ENCODE measurements at regions not wholly inside any gene's neighbourhood (a gene's known extent, or its start where the extent isn't known, plus 50 kb on each side); places are given as distances from the start of the nearest gene placed in this dataset.

GRCh38 chr6:25035174-25035511, 99.4 kb upstream of the RIPOR2 start:
- peak overlapping the region; percentile 87 for H3K27ac Mint-ChIP-seq
- peaks cover 19% of the 10 kb centered on the region for H3K36me3 Mint-ChIP-seq
- peaks cover 69% of the 10 kb centered on the region for H3K4me1 Mint-ChIP-seq
- peak overlapping the region; percentile 77 for H3K4me3 Mint-ChIP-seq
- CTCF ChIA-PET = interaction anchor here (0.8 to 9.4 kb wide), 7 partner anchors 8 to 36 kb away, joined by 3 to 95 read pairs (median 10); no protein-coding TSS in a partner anchor
- no peaks in the 10 kb centered on the region for H3K9me3 Mint-ChIP-seq
- DNase-seq = no peak
- no peaks in the 10 kb centered on the region for H3K27me3 Mint-ChIP-seq

GRCh38 chr6:25035512-25036435, 100.0 kb upstream of the RIPOR2 start:
- no peaks in the 10 kb centered on the region for H3K9me3 Mint-ChIP-seq
- H3K27ac Mint-ChIP-seq = peak overlapping the region; percentile 87
- peaks cover 20% of the 10 kb centered on the region for H3K36me3 Mint-ChIP-seq
- no peaks in the 10 kb centered on the region for H3K27me3 Mint-ChIP-seq
- peaks cover 75% of the 10 kb centered on the region for H3K4me1 Mint-ChIP-seq
- DNase-seq = peak; percentile 31
- H3K4me3 Mint-ChIP-seq = peak overlapping the region; percentile 77
- CTCF ChIA-PET = interaction anchor here (1.1 to 9.4 kb wide), 7 partner anchors 8 to 35 kb away, joined by 3 to 95 read pairs (median 10); no protein-coding TSS in a partner anchor

GRCh38 chr6:25036461-25036860, 100.7 kb upstream of the RIPOR2 start:
- Mint-ChIP-seq H3K27me3 (no peaks in the 10 kb centered on the region), H3K27ac (peak overlapping the region; percentile 87), H3K4me3 (no peak overlapping the region), H3K36me3 (peaks cover 24% of the 10 kb centered on the region), H3K9me3 (no peaks in the 10 kb centered on the region), H3K4me1 (peaks cover 82% of the 10 kb centered on the region)
- CTCF ChIA-PET = interaction anchor here (1.1 to 9.4 kb wide), 5 partner anchors 10 to 35 kb away, joined by 6 to 95 read pairs (median 13); no protein-coding TSS in a partner anchor
- DNase-seq = no peak

- Mint-ChIP-seq H3K9me3 (no peaks in the 10 kb centered on the region), H3K36me3 (peaks cover 18% of the 10 kb centered on the region), H3K27me3 (no peaks in the 10 kb centered on the region), H3K4me3 (no peak overlapping the region), H3K4me1 (peaks cover 92% of the 10 kb centered on the region), H3K27ac (no peak overlapping the region)
- no peak for DNase-seq
- CTCF ChIA-PET = interaction anchor here (1.2 to 9.4 kb wide), 3 partner anchors 12 to 32 kb away, joined by 3 to 95 read pairs (median 9); no protein-coding TSS in a partner anchor
Measured at GRCh38 chr6:25038300-25038699, 102.5 kb upstream of the RIPOR2 start.

- Mint-ChIP-seq H3K9me3 (no peaks in the 10 kb centered on the region), H3K36me3 (peaks cover 18% of the 10 kb centered on the region), H3K4me1 (peaks cover 91% of the 10 kb centered on the region), H3K27ac (peak overlapping the region; percentile 95), H3K27me3 (no peaks in the 10 kb centered on the region), H3K4me3 (peak overlapping the region; percentile 93)
- DNase-seq = peak; percentile 33
- CTCF ChIA-PET = interaction anchor here (1.2 to 9.4 kb wide), 4 partner anchors 10 to 32 kb away, joined by 3 to 95 read pairs (median 7); no protein-coding TSS in a partner anchor
Measured at GRCh38 chr6:25038999-25039398, 103.2 kb upstream of the RIPOR2 start.

- DNase-seq = peak; percentile 36
- Mint-ChIP-seq H3K27ac (peak overlapping the region; percentile 95), H3K27me3 (peaks cover 4% of the 10 kb centered on the region), H3K36me3 (peaks cover 15% of the 10 kb centered on the region), H3K4me3 (peak overlapping the region; percentile 93), H3K9me3 (no peaks in the 10 kb centered on the region), H3K4me1 (peaks cover 67% of the 10 kb centered on the region)
- CTCF ChIA-PET = interaction anchor here (0.6 to 9.4 kb wide), 8 partner anchors 9 to 369 kb away, joined by 3 to 95 read pairs (median 6); no protein-coding TSS in a partner anchor
Measured at GRCh38 chr6:25041485-25042035, 105.8 kb upstream of the RIPOR2 start.

GRCh38 chr6:25042036-25042521, 106.3 kb upstream of the RIPOR2 start:
- DNase-seq = peak; percentile 67
- no peaks in the 10 kb centered on the region for H3K9me3 Mint-ChIP-seq
- peak overlapping the region; percentile 95 for H3K27ac Mint-ChIP-seq
- peaks cover 62% of the 10 kb centered on the region for H3K4me1 Mint-ChIP-seq
- CTCF ChIA-PET = interaction anchor here (0.6 to 9.4 kb wide), 10 partner anchors 9 to 953 kb away, joined by 3 to 95 read pairs (median 4); no protein-coding TSS in a partner anchor
- H3K36me3 Mint-ChIP-seq = peaks cover 15% of the 10 kb centered on the region
- H3K4me3 Mint-ChIP-seq = peak overlapping the region; percentile 93
- peaks cover 5% of the 10 kb centered on the region for H3K27me3 Mint-ChIP-seq

- Mint-ChIP-seq H3K9me3 (no peaks in the 10 kb centered on the region), H3K4me1 (peaks cover 57% of the 10 kb centered on the region), H3K4me3 (peak overlapping the region; percentile 93), H3K27ac (peak overlapping the region; percentile 95), H3K27me3 (peaks cover 5% of the 10 kb centered on the region), H3K36me3 (peaks cover 15% of the 10 kb centered on the region)
- CTCF ChIA-PET = interaction anchor here (0.6 to 9.4 kb wide), 13 partner anchors 8 to 952 kb away, joined by 3 to 95 read pairs (median 4); no protein-coding TSS in a partner anchor
- peak; percentile 61 for DNase-seq
Measured at GRCh38 chr6:25042536-25042935, 106.8 kb upstream of the RIPOR2 start.

- H3K36me3 Mint-ChIP-seq = peaks cover 11% of the 10 kb centered on the region
- H3K27ac Mint-ChIP-seq = peak overlapping the region; percentile 95
- CTCF ChIA-PET = interaction anchor here (0.8 to 9.4 kb wide), 12 partner anchors 8 to 187 kb away, joined by 3 to 95 read pairs (median 4); no protein-coding TSS in a partner anchor
- H3K9me3 Mint-ChIP-seq = no peaks in the 10 kb centered on the region
- H3K4me3 Mint-ChIP-seq = peak overlapping the region; percentile 93
- peaks cover 51% of the 10 kb centered on the region for H3K4me1 Mint-ChIP-seq
- no peak for DNase-seq
- H3K27me3 Mint-ChIP-seq = peaks cover 5% of the 10 kb centered on the region
Measured at GRCh38 chr6:25042984-25043725, 107.4 kb upstream of the RIPOR2 start.

GRCh38 chr6:25043892-25044291, 108.1 kb upstream of the RIPOR2 start:
- no peak for DNase-seq
- H3K27me3 Mint-ChIP-seq = peaks cover 5% of the 10 kb centered on the region
- H3K4me3 Mint-ChIP-seq = no peak overlapping the region
- peaks cover 44% of the 10 kb centered on the region for H3K4me1 Mint-ChIP-seq
- peaks cover 2% of the 10 kb centered on the region for H3K9me3 Mint-ChIP-seq
- CTCF ChIA-PET = interaction anchor here (0.9 to 9.4 kb wide), 6 partner anchors 9 to 27 kb away, joined by 3 to 95 read pairs (median 13); no protein-coding TSS in a partner anchor
- H3K27ac Mint-ChIP-seq = no peak overlapping the region
- H3K36me3 Mint-ChIP-seq = peaks cover 8% of the 10 kb centered on the region

GRCh38 chr6:25046942-25047341, 111.2 kb upstream of the RIPOR2 start:
- H3K27ac Mint-ChIP-seq = no peak overlapping the region

GRCh38 chr6:25050356-25050755, 114.6 kb upstream of the RIPOR2 start:
- peak; percentile 62 for DNase-seq
- Mint-ChIP-seq H3K27me3 (peaks cover 5% of the 10 kb centered on the region), H3K9me3 (peaks cover 2% of the 10 kb centered on the region), H3K4me3 (peak overlapping the region; percentile 54), H3K36me3 (peaks cover 3% of the 10 kb centered on the region), H3K4me1 (peaks cover 57% of the 10 kb centered on the region), H3K27ac (peak overlapping the region; percentile 86)
- CTCF ChIA-PET = interaction anchor here (1.2 to 2.4 kb wide), 3 partner anchors 8 to 20 kb away, joined by 3 to 6 read pairs (median 6); no protein-coding TSS in a partner anchor

More at GRCh38 chr6:25046942-25047341, 111.2 kb upstream of the RIPOR2 start:
- Mint-ChIP-seq H3K4me1 (peaks cover 43% of the 10 kb centered on the region), H3K36me3 (peaks cover 2% of the 10 kb centered on the region), H3K27me3 (peaks cover 5% of the 10 kb centered on the region), H3K4me3 (no peak overlapping the region), H3K9me3 (peaks cover 2% of the 10 kb centered on the region)
- DNase-seq = no peak
- CTCF ChIA-PET = interaction anchor here (0.7 to 1.2 kb wide), 2 partner anchors 16 to 19 kb away, joined by 4 to 5 read pairs; no protein-coding TSS in a partner anchor

GRCh38 chr6:25051083-25051482, 115.3 kb upstream of the RIPOR2 start:
- peak overlapping the region; percentile 86 for H3K27ac Mint-ChIP-seq
- H3K4me1 Mint-ChIP-seq = peaks cover 63% of the 10 kb centered on the region
- H3K36me3 Mint-ChIP-seq = peaks cover 5% of the 10 kb centered on the region
- H3K27me3 Mint-ChIP-seq = peaks cover 5% of the 10 kb centered on the region
- no peak overlapping the region for H3K4me3 Mint-ChIP-seq
- CTCF ChIA-PET = interaction anchor here (1.2 to 7.2 kb wide), 2 partner anchors 9 to 24 kb away, joined by 3 to 69 read pairs; no protein-coding TSS in a partner anchor
- peaks cover 2% of the 10 kb centered on the region for H3K9me3 Mint-ChIP-seq
- no peak for DNase-seq

Data from activated naive CD4-positive, alpha-beta T cell treated with anti-CD3 and anti-CD28 coated beads, Interleukin-2, amount 10 ng/mL, durations not matched to agents 7 days and 5 days (primary cell).